A549 (cell line): ENCODE measurements at regions not wholly inside any gene's neighbourhood (a gene's known extent, or its start where the extent isn't known, plus 50 kb on each side); places are given as distances from the start of the nearest gene placed in this dataset.

Source experiments
- CEBPB ChIP-seq, 2 experiments: fragments of >200 bp in 1 of 2; sonication (Bioruptor Twin) in 1 of 2; formaldehyde crosslinking in 1 of 2; IDR thresholded peaks; 2 replicates each; pipeline ENCODE4 v1.6.1; 2012 to 2016
- CTCF ChIP-seq: fragments of >200 bp; sonication (Bioruptor Twin); formaldehyde crosslinking; IDR thresholded peaks from 3 replicates; pipeline ENCODE4 v1.5.1; 2016
- E2F6 ChIP-seq: IDR thresholded peaks from 2 replicates; pipeline ENCODE4 v1.6.1; 2012; ENCODE audit warnings: low read depth, borderline replicate concordance
- EP300 ChIP-seq, 2 experiments: fragments of >200 bp; sonication (Bioruptor Twin); formaldehyde crosslinking; IDR thresholded peaks; 2 replicates in 1 of 2; 3 replicates in 1 of 2; pipeline ENCODE4 v1.6.1; 2016 to 2017
- HMGXB4 ChIP-seq: fragments of 250-450 bp; sonication (Bioruptor Pico); IDR thresholded peaks from 2 replicates; pipeline ENCODE4 v1.5.0; 2021; ENCODE audit warnings: mild to moderate bottlenecking, moderate library complexity, borderline replicate concordance
- MAX ChIP-seq: IDR thresholded peaks from 2 replicates; pipeline ENCODE4 v1.6.1; 2012
- MYC ChIP-seq: IDR thresholded peaks from 2 replicates; pipeline ENCODE4 v1.6.1; 2012; ENCODE audit warnings: mild to moderate bottlenecking, inconsistent platforms, low read length, improper control_type of control experiment, borderline replicate concordance
- POLR2A ChIP-seq: IDR thresholded peaks from 2 replicates; pipeline ENCODE4 v1.6.1; 2012; ENCODE audit warnings: mild to moderate bottlenecking, low read length
- RAD21 ChIP-seq, 2 experiments: fragments of >200 bp in 1 of 2; sonication (Bioruptor Twin) in 1 of 2; formaldehyde crosslinking in 1 of 2; IDR thresholded peaks in 1 of 2; conservative IDR thresholded peaks in 1 of 2; 2 replicates in 1 of 2; 3 replicates in 1 of 2; pipeline ENCODE4 v1.6.1; 2012 to 2018; ENCODE audit warnings: inconsistent platforms in 1 of 2
- REST ChIP-seq: fragments of 200-600 bp; sonication (generic); IDR thresholded peaks from 2 replicates; pipeline ENCODE4 v1.6.1; 2016; ENCODE audit warnings: antibody characterized with exemption, mild to moderate bottlenecking, moderate library complexity
- ZNF302 ChIP-seq: fragments of 250-450 bp; sonication (Bioruptor Pico); IDR thresholded peaks from 2 replicates; pipeline ENCODE4 v1.9.0; 2021; ENCODE audit warnings: inconsistent platforms, mild to moderate bottlenecking, moderate library complexity

GRCh38 chr7:149604521-149604920 is 106.9 kb upstream of the ZNF746 start:
- no peak for TF ChIP-seq MYC
- no peak for TF ChIP-seq CTCF
- no peak for TF ChIP-seq HMGXB4 (CRISPR knock-in tag)
- TF ChIP-seq REST = no peak
- TF ChIP-seq POLR2A = no peak
- TF ChIP-seq RAD21 (conservative IDR thresholded peaks at IDR 0.05 in 1 of 2, IDR thresholded peaks at IDR 0.05 in 1 of 2) = no peak
- TF ChIP-seq ZNF302 (CRISPR knock-in tag) = no peak
- no peak for TF ChIP-seq CEBPB (IDR thresholded peaks at IDR 0.05)
- no peak for TF ChIP-seq E2F6
- no peak for TF ChIP-seq EP300 (IDR thresholded peaks at IDR 0.05)
- TF ChIP-seq MAX = no peak
